Ishikawa (cell line): ENCODE measurements at regions not wholly inside any gene's neighbourhood (a gene's known extent, or its start where the extent isn't known, plus 50 kb on each side); places are given as distances from the start of the nearest gene placed in this dataset.

Experiments
- CEBPB ChIP-seq: IDR thresholded peaks from 2 replicates; pipeline ENCODE4 v1.6.1; 2012
- CREB1 ChIP-seq: IDR thresholded peaks from 2 replicates; pipeline ENCODE4 v1.6.1; 2012; ENCODE audit warnings: low read depth
- EGR1 ChIP-seq: IDR thresholded peaks from 2 replicates; pipeline ENCODE4 v1.6.1; 2012
- EP300 ChIP-seq: IDR thresholded peaks from 2 replicates; pipeline ENCODE4 v1.6.1; 2012; ENCODE audit warnings: borderline replicate concordance
- FOXM1 ChIP-seq: IDR thresholded peaks from 2 replicates; pipeline ENCODE4 v1.6.1; 2012; ENCODE audit warnings: low read depth, borderline replicate concordance
- MAX ChIP-seq: IDR thresholded peaks from 2 replicates; pipeline ENCODE4 v1.6.1; 2012
- NFIC ChIP-seq: IDR thresholded peaks from 2 replicates; pipeline ENCODE4 v1.6.1; 2012
- RAD21 ChIP-seq: IDR thresholded peaks from 2 replicates; pipeline ENCODE4 v1.6.1; 2012; ENCODE audit warnings: low read depth
- TAF1 ChIP-seq: IDR thresholded peaks from 2 replicates; pipeline ENCODE4 v1.6.1; 2012; ENCODE audit warnings: low read depth, mild to moderate bottlenecking
- TCF12 ChIP-seq: IDR thresholded peaks from 2 replicates; pipeline ENCODE4 v1.6.1; 2012; ENCODE audit warnings: low read depth
- TEAD4 ChIP-seq: IDR thresholded peaks from 2 replicates; pipeline ENCODE4 v1.6.1; 2012
- USF1 ChIP-seq: IDR thresholded peaks from 2 replicates; pipeline ENCODE4 v1.6.1; 2012
- YY1 ChIP-seq: IDR thresholded peaks from 2 replicates; pipeline ENCODE4 v1.6.1; 2012; ENCODE audit warnings: low read depth
- ZBTB7A ChIP-seq: IDR thresholded peaks from 2 replicates; pipeline ENCODE4 v1.6.1; 2012; ENCODE audit warnings: low read depth
- TF ChIP-seq, protein P1 (sequence below): IDR thresholded peaks from 2 replicates; pipeline ENCODE4 v1.6.1; 2012; ENCODE audit warnings: low read depth, mild to moderate bottlenecking

GRCh38 chr12:124481772-124482566 is 85.4 kb downstream of the NCOR2 start:
- TF ChIP-seq EGR1 (no peak), TEAD4 (no peak), TAF1 (no peak), EP300 (no peak), ZBTB7A (no peak), RAD21 (no peak), FOXM1 (no peak), TCF12 (no peak), MAX (no peak), USF1 (no peak), CREB1 (no peak)

DNA sequence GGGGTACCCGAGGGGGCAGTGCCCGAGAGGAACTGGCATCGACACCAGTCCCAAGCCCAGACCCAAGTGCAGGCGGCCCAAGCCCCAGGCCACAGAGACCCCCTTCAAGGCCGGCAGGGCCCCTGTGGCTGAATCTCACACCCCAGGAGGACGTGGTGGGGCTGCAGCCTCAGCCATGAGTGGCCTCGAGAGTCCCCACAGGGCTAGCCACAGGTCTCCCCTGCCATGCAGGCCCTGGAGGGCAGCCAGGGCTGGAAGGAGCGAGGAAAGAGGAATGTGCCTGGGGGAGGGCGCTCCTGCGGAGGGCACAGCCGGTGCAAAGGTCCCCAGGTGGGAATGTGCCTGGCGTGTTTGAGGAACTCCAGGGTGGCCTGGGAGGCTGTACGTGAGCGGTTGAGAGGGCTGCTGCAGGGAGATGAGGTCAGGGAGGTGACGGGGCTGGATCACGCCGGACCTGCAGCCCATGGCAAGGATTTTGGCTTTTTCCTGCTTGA is 86.1 kb downstream of the NCOR2 start:
- no peak for TF ChIP-seq YY1
- no peak for TF ChIP-seq TAF1
- peak; percentile 60; the same call in 1 of the 2 replicates for TF ChIP-seq FOXM1
- TF ChIP-seq CREB1, result no peak
- TF ChIP-seq ZBTB7A, result no peak; the same call in 1 of the 2 replicates
- peak; percentile 93; the same call in 1 of the 2 replicates for TF ChIP-seq TCF12
- no peak for TF ChIP-seq EGR1
- TF ChIP-seq NFIC, result peak; percentile 88
- peak; percentile 60; the same call in 1 of the 2 replicates for TF ChIP-seq MAX
- TF ChIP-seq, protein P1, sequence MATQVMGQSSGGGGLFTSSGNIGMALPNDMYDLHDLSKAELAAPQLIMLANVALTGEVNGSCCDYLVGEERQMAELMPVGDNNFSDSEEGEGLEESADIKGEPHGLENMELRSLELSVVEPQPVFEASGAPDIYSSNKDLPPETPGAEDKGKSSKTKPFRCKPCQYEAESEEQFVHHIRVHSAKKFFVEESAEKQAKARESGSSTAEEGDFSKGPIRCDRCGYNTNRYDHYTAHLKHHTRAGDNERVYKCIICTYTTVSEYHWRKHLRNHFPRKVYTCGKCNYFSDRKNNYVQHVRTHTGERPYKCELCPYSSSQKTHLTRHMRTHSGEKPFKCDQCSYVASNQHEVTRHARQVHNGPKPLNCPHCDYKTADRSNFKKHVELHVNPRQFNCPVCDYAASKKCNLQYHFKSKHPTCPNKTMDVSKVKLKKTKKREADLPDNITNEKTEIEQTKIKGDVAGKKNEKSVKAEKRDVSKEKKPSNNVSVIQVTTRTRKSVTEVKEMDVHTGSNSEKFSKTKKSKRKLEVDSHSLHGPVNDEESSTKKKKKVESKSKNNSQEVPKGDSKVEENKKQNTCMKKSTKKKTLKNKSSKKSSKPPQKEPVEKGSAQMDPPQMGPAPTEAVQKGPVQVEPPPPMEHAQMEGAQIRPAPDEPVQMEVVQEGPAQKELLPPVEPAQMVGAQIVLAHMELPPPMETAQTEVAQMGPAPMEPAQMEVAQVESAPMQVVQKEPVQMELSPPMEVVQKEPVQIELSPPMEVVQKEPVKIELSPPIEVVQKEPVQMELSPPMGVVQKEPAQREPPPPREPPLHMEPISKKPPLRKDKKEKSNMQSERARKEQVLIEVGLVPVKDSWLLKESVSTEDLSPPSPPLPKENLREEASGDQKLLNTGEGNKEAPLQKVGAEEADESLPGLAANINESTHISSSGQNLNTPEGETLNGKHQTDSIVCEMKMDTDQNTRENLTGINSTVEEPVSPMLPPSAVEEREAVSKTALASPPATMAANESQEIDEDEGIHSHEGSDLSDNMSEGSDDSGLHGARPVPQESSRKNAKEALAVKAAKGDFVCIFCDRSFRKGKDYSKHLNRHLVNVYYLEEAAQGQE, result no peak
- TF ChIP-seq USF1, result no peak
- TF ChIP-seq RAD21, result no peak; the same call in 1 of the 2 replicates
- peak; percentile 88 for TF ChIP-seq EP300
- TF ChIP-seq TEAD4, result peak; percentile 89
- no peak for TF ChIP-seq CEBPB

DNA sequence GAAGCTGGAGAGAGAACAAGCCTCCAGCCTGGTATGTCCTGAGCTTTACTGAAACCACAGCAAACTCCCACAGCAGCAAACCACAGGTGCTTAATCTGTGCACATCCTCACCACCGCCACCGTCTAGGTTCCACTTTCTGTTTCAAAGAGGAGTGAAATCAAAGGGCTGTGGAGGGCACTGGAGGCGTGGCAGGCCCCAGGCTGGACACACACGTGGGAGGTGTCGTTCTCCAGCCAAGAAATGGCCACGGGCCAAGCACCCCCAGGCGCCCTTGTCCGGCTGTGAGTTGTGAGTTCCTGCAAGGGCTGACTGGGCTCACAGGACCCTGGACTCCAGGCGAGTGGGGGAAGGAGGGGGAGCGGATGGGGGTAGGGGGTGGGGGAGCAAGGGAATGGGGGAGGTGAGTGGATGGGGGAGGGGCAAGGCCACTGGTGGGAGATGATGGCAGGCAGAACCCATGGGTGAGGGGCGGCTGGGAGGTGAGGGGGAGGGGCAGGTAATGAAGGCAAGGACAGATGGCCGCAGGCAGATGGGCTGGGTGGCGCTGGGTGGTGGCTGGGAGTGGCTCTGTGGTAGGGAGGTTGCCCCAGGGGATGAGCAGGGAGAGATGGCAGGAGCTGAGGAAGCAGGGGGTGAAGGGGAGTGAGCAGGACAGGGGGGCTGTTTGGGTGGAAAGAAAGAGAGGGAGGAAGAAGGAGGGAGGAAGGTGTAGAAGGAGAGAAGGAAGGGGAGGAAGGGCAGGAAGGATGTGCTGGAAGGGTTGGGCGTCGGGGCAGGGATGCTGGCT is 86.7 kb downstream of the NCOR2 start:
- TF ChIP-seq EP300 (peak; percentile 57; the same call in 1 of the 2 replicates), USF1 (peak; percentile 42; the same call in 1 of the 2 replicates), TCF12 (peak; percentile 67), TEAD4 (peak; percentile 25; the same call in 1 of the 2 replicates), FOXM1 (0 out of 2 replicates have a peak, but pooled peaks have one; percentile 14), NFIC (peak; percentile 94), RAD21 (no peak; the same call in 1 of the 2 replicates), ZBTB7A (peak; percentile 16), MAX (peak; percentile 86), TAF1 (no peak), CEBPB (no peak), CREB1 (no peak), EGR1 (no peak; the same call in 1 of the 2 replicates), YY1 (no peak)
- TF ChIP-seq, protein P1, result no peak
